ENCODE measurements at regions not wholly inside any gene's neighbourhood (a gene's known extent, or its start where the extent isn't known, plus 50 kb on each side); places are given as distances from the start of the nearest gene placed in this dataset.

DNA sequence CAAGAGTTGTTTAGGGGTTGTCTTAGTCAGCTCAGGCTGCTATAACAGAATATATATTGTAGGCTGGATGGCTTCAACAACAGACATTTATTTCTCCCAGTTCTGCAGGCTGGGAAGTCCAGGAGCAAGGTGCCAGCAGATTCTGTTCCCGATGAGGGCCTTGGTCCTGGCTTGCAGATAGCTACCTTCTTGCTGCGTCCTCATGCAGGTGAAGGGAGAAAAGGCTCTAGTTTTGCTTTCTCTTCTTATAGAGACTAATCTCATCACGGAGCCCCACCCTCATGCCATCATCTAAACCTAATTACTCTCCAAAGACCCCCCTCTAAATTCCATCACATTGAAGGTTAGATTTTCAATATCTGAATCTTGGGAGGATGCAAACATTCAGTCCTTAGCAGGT is 246.0 kb upstream of the ANKRD55 start:
- H3K27ac ChIP-seq: no peak overlapping the region
- no peak for TF ChIP-seq ZFX (IDR thresholded peaks at IDR 0.05; ENCODE audit: borderline replicate concordance)
- TF ChIP-seq, protein P1, sequence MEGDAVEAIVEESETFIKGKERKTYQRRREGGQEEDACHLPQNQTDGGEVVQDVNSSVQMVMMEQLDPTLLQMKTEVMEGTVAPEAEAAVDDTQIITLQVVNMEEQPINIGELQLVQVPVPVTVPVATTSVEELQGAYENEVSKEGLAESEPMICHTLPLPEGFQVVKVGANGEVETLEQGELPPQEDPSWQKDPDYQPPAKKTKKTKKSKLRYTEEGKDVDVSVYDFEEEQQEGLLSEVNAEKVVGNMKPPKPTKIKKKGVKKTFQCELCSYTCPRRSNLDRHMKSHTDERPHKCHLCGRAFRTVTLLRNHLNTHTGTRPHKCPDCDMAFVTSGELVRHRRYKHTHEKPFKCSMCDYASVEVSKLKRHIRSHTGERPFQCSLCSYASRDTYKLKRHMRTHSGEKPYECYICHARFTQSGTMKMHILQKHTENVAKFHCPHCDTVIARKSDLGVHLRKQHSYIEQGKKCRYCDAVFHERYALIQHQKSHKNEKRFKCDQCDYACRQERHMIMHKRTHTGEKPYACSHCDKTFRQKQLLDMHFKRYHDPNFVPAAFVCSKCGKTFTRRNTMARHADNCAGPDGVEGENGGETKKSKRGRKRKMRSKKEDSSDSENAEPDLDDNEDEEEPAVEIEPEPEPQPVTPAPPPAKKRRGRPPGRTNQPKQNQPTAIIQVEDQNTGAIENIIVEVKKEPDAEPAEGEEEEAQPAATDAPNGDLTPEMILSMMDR (IDR thresholded peaks at IDR 0.05): no peak

DNA sequence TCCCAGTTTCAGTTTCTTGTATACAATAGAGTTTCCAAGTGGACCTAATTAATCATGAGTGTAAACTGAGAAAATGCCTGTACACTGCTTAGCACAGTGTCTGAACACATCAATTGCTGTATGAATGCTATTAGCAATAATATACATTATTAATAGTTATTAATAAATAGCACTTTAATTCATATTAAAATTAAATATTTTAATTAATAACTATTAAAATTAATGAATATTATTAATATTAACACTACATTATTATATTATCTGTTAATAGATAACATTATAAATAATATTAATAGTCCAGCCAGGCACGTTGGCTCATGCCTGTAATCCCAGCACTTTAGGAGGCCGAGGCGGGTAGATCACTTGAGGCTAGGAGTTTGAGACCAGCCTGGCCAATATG is 244.9 kb upstream of the ANKRD55 start:
- no peak overlapping the region for H3K27ac ChIP-seq
- TF ChIP-seq ZFX (IDR thresholded peaks at IDR 0.05; ENCODE audit: borderline replicate concordance): no peak
- TF ChIP-seq, protein P1 (IDR thresholded peaks at IDR 0.05): no peak

DNA sequence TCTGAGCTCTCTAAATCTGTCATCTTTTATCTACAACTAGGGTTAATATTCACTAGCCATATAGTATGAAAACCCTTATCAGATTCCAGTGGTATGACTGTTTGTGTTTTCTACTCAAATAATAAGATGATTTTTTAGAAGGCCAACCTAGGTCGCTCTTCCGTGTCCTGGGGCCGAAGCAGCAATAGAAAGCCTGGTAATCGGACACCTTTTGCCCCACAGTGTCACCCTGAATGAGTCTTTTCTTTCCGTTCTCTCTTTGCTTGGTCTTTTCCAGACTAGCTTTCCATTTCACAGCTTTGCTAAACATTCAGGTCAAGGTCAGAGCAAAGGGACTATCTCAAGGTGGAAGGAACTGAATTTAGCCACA is 243.3 kb upstream of the ANKRD55 start:
- no peak for TF ChIP-seq ZFX (IDR thresholded peaks at IDR 0.05; ENCODE audit: borderline replicate concordance)
- TF ChIP-seq, protein P1 (IDR thresholded peaks at IDR 0.05): no peak
- no peak overlapping the region for H3K27ac ChIP-seq

DNA sequence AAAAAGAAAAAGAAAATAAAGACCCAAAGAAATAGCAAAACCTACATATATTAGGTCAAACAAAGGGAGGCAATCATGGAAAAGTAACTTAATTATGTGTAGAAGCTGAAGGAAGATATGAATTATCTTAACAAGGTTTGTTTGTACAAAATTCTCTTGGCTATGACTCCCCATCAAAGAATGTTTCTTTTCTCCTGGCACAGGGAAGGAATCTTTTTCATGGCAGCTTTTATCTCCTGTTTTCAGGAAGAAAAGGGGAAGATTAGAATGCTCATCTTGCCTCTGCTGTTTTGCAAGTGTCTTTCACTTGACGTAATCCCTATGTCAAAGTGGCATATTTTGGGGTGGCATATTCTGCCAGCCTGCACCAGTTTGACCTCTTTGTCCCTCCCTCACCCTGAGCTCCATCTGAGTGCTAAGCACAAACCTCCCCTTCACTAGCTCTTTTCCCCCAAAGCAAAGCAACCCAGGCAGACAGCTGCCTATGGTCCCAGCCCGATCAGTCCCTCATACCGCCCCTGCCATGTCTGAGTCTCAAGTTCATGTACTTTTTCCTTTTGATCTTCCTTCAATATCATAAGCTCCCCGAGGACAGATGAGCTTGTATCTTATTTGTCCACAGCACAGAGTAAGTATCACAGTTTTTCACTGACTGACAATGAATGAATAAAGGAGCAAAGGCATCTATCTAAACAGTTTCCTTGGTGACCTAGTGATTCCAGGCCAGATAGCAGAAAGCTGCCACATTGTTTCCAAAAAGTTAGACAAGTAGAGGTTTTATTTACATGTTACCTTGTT is 242.8 kb upstream of the ANKRD55 start:
- H3K27ac ChIP-seq: no peak overlapping the region

DNA sequence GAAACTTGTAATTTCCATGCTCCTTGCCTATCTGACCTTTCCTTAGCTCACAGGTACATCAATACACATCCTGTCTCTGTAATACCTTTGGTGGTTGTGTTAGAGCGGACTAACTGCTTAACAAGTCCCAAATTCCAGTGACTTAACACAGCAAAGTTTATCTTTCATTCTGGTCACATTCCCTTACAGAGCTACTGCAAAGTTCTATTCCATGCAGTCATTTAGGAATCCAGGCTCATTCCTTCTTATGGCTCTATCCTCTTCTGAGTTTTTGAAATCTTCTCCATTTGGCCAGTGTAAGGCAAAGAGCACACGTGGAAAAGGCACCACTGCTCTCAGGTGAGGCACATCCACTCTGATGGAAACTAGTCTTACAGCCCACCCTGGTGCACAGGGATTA is 238.6 kb upstream of the ANKRD55 start:
- TF ChIP-seq, protein P1 (IDR thresholded peaks at IDR 0.05): no peak
- no peak for TF ChIP-seq ZFX (IDR thresholded peaks at IDR 0.05; ENCODE audit: borderline replicate concordance)
- no peak overlapping the region for H3K27ac ChIP-seq

More for the DNA sequence above, 242.8 kb upstream of the ANKRD55 start:
- no peak for TF ChIP-seq ZFX (IDR thresholded peaks at IDR 0.05; ENCODE audit: borderline replicate concordance)
- TF ChIP-seq, protein P1 (IDR thresholded peaks at IDR 0.05): no peak

DNA sequence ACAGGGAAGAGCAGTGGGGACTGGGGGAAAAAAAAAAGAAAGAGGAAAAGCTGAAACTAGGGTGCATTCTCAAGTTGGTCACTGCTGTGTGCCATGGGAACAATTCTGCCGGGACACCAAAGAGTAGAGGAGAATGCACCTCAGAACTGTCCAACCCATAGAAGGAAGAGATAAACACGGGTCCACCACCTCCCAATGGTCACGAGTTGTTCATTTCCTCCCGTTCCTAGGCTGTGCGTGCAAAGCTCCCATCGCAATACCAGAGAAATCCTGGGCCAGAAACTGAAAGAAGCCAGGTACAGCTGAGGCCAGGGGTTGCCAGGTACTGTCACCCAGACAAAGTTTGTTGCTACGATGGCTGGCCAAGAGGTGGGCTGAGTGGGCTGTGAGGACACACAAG is 236.9 kb upstream of the ANKRD55 start:
- no peak for TF ChIP-seq ZFX (IDR thresholded peaks at IDR 0.05; ENCODE audit: borderline replicate concordance)
- TF ChIP-seq, protein P1 (IDR thresholded peaks at IDR 0.05): no peak
- H3K27ac ChIP-seq: no peak overlapping the region

DNA sequence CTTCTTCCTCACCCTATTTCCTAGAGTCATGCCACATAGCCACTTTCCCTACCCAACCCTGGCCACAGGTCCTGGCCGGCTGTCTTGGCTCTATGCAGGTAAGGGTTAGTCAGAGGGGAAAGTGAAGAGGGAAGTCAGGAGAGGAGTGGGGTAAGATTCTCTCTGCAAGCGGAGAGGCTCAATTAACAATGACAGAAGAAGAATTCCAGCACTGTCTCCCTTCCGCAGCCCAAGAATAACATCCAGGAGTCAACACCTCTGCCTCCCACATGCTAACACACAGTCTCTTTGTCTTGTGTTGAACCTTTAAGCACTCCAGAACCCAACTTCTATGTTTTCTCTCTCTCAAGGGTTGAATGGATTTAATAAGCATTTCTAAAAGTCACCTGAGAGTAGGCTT is 235.1 kb upstream of the ANKRD55 start:
- H3K27ac ChIP-seq: no peak overlapping the region
- TF ChIP-seq, protein P1 (IDR thresholded peaks at IDR 0.05): no peak
